ENCODE measurements at regions not wholly inside any gene's neighbourhood (a gene's known extent, or its start where the extent isn't known, plus 50 kb on each side); places are given as distances from the start of the nearest gene placed in this dataset.

DNA sequence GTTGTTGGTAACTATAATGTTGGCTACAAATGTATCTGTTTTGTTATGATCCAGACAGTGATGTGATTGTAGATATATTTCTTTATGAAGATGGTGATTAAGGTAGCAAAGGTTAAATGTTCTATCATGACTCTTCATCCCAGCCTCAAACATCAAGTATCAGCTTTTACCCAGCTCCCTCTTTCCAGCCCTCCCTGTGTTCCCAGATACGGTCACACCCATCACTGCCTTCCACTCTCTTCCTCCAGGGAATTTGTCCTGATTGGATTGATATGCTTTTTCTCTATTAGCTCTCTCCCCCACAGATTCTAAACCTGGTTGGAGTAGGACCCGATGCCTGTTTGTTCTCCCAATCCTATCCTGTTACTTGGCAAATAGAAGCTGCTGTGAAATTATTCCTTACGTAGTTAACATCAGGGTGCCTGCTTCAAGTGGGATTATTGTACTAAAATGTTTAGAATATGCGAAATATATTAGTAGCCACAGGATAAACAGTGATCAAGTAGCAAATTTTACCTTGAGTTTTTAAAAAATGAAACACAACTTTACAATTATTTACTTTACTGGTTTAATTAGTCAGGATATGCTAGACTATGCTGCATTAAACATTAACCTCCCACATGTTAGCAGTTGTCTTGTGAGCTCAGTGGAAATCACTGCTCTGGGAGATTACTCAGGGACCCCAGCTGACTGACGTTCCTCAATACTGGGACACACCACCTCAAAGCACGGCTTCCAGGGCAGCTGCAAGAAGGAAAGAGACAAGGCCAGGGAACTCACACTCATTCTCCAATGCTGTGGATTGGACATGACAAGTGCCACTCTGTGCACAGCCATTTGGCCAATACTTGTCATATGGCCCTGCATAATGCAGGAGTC, 165.3 kb downstream of the ALX1 start:
- Histone ChIP-seq H3K9me3 (no peaks in the 10 kb centered on the region), H3K4me2 (no peak overlapping the region), H3K9ac (no peak overlapping the region), H3K79me2 (ENCODE audit: insufficient read depth) (no peaks in the 10 kb centered on the region), H2AFZ (ENCODE audit: low read depth) (no peak overlapping the region), H3F3A (replicated peaks; ENCODE audit: insufficient read depth) (no peaks in the 10 kb centered on the region), H3K4me3 (ENCODE audit: low read depth in 2 of 2, low read length in 1 of 2) (no peak overlapping the region), H3K4me1 (ENCODE audit: control insufficient read depth in 1 of 2, insufficient read depth in 2 of 2, low read depth in 1 of 2, low read length in 1 of 2) (no peaks in the 10 kb centered on the region; a peak in 1 of 4 replicates), H3K27me3 (ENCODE audit: insufficient read depth) (no peaks in the 10 kb centered on the region), H3K9me2 (no peaks in the 10 kb centered on the region), H3K27ac (ENCODE audit: low read depth in 2 of 2, low read length in 1 of 2) (no peak overlapping the region), H4K20me1 (ENCODE audit: insufficient read depth) (no peaks in the 10 kb centered on the region), H3K36me3 (replicated peaks in 1 of 2; ENCODE audit: control insufficient read depth in 1 of 2, insufficient read depth in 2 of 2, low read length in 1 of 2) (no peaks in the 10 kb centered on the region)
- ChIA-PET POLR2A (no interaction called here), CTCF (interaction anchor here (0.5 to 3.2 kb wide), 7 partner anchors 21 to 578 kb away, joined by 3 to 21 read pairs (median 4); no protein-coding TSS in a partner anchor)
- TF ChIP-seq SIN3A (IDR thresholded peaks at IDR 0.05; ENCODE audit: borderline replicate concordance, low read depth, low read length), result no peak
- peak; percentile 30 for TF ChIP-seq GATA2 (CRISPR knock-in tag; IDR thresholded peaks at IDR 0.05)
- 50% methylated on average over 6 of the region's 6 CpGs for WGBS (ENCODE audit: low lambda C conversion rate)
- peak; percentile 2 for DNase-seq

DNA sequence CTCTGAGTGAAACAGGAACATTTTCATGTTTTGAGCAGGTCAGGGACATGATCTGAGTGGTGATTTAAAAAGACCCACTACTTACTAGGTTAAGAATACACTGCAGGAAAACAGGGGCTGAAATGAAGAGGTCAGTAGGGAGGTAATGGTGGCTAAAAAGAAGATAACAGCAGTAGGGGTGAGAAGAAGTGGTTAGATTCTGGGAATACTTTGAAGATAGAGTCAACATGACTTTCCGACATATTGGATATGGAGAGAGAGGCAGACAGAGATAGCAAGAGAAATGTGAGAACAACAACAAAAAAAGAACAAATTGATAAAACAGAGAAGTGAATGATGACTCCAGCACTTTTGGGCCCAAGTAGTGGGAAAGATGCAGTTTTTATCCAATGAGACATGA, 168.0 kb downstream of the ALX1 start:
- no peaks in the 10 kb centered on the region for H3F3A ChIP-seq (replicated peaks; ENCODE audit: insufficient read depth)
- H3K4me3 ChIP-seq (ENCODE audit: low read depth in 2 of 2, low read length in 1 of 2), result no peak overlapping the region
- no peaks in the 10 kb centered on the region for H3K9me2 ChIP-seq
- no peaks in the 10 kb centered on the region; a peak in 1 of 4 replicates for H3K4me1 ChIP-seq (ENCODE audit: control insufficient read depth in 1 of 2, insufficient read depth in 2 of 2, low read depth in 1 of 2, low read length in 1 of 2)
- H3K9ac ChIP-seq, result no peak overlapping the region
- TF ChIP-seq, protein P1, sequence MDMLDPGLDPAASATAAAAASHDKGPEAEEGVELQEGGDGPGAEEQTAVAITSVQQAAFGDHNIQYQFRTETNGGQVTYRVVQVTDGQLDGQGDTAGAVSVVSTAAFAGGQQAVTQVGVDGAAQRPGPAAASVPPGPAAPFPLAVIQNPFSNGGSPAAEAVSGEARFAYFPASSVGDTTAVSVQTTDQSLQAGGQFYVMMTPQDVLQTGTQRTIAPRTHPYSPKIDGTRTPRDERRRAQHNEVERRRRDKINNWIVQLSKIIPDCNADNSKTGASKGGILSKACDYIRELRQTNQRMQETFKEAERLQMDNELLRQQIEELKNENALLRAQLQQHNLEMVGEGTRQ (IDR thresholded peaks at IDR 0.05; ENCODE audit: borderline replicate concordance, low read depth, low read length), result no peak
- TF ChIP-seq JUND (IDR thresholded peaks at IDR 0.05), result no peak
- no peak for TF ChIP-seq GABPA (IDR thresholded peaks at IDR 0.05; ENCODE audit: low read depth)
- no peak for TF ChIP-seq FOXJ3 (CRISPR knock-in tag; IDR thresholded peaks at IDR 0.05)
- TF ChIP-seq NRF1 (IDR thresholded peaks at IDR 0.05; ENCODE audit: low read depth, low read length), result no peak
- WGBS (ENCODE audit: low lambda C conversion rate), result 70% methylated on average over 1 of the region's 1 CpG
- no peak overlapping the region for H2AFZ ChIP-seq (ENCODE audit: low read depth)
- no peaks in the 10 kb centered on the region for H4K20me1 ChIP-seq (ENCODE audit: insufficient read depth)
- ChIA-PET POLR2A (no interaction called here), CTCF (interaction anchor here (0.6 to 2.1 kb wide), 16 partner anchors 17 to 371 kb away, joined by 3 to 29 read pairs (median 3); no protein-coding TSS in a partner anchor)
- H3K36me3 ChIP-seq (replicated peaks in 1 of 2; ENCODE audit: control insufficient read depth in 1 of 2, insufficient read depth in 2 of 2, low read length in 1 of 2), result no peaks in the 10 kb centered on the region
- no peaks in the 10 kb centered on the region for H3K27me3 ChIP-seq (ENCODE audit: insufficient read depth)
- DNase-seq, result no peak
- no peak overlapping the region for H3K27ac ChIP-seq (ENCODE audit: low read depth in 2 of 2, low read length in 1 of 2)
- H3K4me2 ChIP-seq, result no peak overlapping the region
- H3K9me3 ChIP-seq, result no peaks in the 10 kb centered on the region
- no peaks in the 10 kb centered on the region for H3K79me2 ChIP-seq (ENCODE audit: insufficient read depth)

DNA sequence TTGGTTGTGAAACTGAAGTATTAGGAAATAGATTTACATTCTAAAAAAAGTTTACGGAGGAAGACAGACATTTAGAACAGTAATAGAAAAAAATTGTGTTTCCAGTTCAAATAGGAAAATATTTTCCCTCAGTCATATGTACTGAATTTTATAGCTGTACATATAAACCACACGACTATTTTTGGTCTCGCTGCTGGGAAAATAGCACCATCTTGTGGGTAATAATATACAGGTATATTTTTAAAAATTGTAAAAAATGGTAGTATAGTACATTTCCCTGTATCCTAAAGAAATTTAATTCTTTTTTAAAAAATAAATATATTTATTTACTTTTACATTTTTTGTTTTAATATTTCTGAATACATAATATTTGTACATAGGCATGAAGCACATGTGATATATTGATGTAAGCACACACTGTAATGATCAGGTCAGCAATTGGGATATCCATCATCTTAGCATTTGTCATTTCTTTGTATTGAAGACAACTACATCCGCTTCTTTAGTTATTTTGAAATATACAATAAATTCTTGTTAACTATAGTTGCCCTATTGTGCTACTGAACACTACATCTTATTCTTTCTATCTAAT, 168.6 kb downstream of the ALX1 start:
- Histone ChIP-seq H3K4me2 (no peak overlapping the region), H3K9me2 (no peaks in the 10 kb centered on the region), H2AFZ (ENCODE audit: low read depth) (no peak overlapping the region), H3K4me1 (ENCODE audit: control insufficient read depth in 1 of 2, insufficient read depth in 2 of 2, low read depth in 1 of 2, low read length in 1 of 2) (no peaks in the 10 kb centered on the region; a peak in 1 of 4 replicates), H3K4me3 (ENCODE audit: low read depth in 2 of 2, low read length in 1 of 2) (no peak overlapping the region), H3K27me3 (ENCODE audit: insufficient read depth) (no peaks in the 10 kb centered on the region), H3K9me3 (no peaks in the 10 kb centered on the region), H3K79me2 (ENCODE audit: insufficient read depth) (no peaks in the 10 kb centered on the region), H4K20me1 (ENCODE audit: insufficient read depth) (no peaks in the 10 kb centered on the region), H3K27ac (ENCODE audit: low read depth in 2 of 2, low read length in 1 of 2) (no peak overlapping the region), H3K9ac (no peak overlapping the region), H3F3A (replicated peaks; ENCODE audit: insufficient read depth) (no peaks in the 10 kb centered on the region), H3K36me3 (replicated peaks in 1 of 2; ENCODE audit: control insufficient read depth in 1 of 2, insufficient read depth in 2 of 2, low read length in 1 of 2) (no peaks in the 10 kb centered on the region)
- CTCF ChIA-PET, result interaction anchor here (0.6 to 2.1 kb wide), 19 partner anchors 16 to 372 kb away, joined by 3 to 29 read pairs (median 3); no protein-coding TSS in a partner anchor
- POLR2A ChIA-PET, result no interaction called here
- DNase-seq, result peak; percentile 11
- 39% methylated on average over 4 of the region's 4 CpGs for WGBS (ENCODE audit: low lambda C conversion rate)
- TF ChIP-seq FOSL2 (IDR thresholded peaks at IDR 0.05; ENCODE audit: borderline replicate concordance, low read depth) (no peak), MXI1 (IDR thresholded peaks at IDR 0.05; ENCODE audit: low read depth, low read length) (no peak), SMC3 (IDR thresholded peaks at IDR 0.05; ENCODE audit: low read depth, low read length) (peak; percentile 49; the same call in 1 of the 2 replicates), MEF2A (IDR thresholded peaks at IDR 0.05; ENCODE audit: borderline replicate concordance, low read depth) (no peak), GABPA (IDR thresholded peaks at IDR 0.05; ENCODE audit: low read depth) (no peak), POLR2AphosphoS5 (IDR thresholded peaks at IDR 0.05; ENCODE audit: low read depth, low read length) (no peak), FOXJ3 (CRISPR knock-in tag; IDR thresholded peaks at IDR 0.05) (no peak), RFX5 (IDR thresholded peaks at IDR 0.05; ENCODE audit: low read length) (no peak), RAD21 (IDR thresholded peaks at IDR 0.05; ENCODE audit: low read length) (peak; percentile 75)
- TF ChIP-seq, protein P2, sequence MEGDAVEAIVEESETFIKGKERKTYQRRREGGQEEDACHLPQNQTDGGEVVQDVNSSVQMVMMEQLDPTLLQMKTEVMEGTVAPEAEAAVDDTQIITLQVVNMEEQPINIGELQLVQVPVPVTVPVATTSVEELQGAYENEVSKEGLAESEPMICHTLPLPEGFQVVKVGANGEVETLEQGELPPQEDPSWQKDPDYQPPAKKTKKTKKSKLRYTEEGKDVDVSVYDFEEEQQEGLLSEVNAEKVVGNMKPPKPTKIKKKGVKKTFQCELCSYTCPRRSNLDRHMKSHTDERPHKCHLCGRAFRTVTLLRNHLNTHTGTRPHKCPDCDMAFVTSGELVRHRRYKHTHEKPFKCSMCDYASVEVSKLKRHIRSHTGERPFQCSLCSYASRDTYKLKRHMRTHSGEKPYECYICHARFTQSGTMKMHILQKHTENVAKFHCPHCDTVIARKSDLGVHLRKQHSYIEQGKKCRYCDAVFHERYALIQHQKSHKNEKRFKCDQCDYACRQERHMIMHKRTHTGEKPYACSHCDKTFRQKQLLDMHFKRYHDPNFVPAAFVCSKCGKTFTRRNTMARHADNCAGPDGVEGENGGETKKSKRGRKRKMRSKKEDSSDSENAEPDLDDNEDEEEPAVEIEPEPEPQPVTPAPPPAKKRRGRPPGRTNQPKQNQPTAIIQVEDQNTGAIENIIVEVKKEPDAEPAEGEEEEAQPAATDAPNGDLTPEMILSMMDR (IDR thresholded peaks at IDR 0.05), result peak; percentile 61
- TF ChIP-seq, protein P3, sequence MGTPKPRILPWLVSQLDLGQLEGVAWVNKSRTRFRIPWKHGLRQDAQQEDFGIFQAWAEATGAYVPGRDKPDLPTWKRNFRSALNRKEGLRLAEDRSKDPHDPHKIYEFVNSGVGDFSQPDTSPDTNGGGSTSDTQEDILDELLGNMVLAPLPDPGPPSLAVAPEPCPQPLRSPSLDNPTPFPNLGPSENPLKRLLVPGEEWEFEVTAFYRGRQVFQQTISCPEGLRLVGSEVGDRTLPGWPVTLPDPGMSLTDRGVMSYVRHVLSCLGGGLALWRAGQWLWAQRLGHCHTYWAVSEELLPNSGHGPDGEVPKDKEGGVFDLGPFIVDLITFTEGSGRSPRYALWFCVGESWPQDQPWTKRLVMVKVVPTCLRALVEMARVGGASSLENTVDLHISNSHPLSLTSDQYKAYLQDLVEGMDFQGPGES (IDR thresholded peaks at IDR 0.05; ENCODE audit: low read depth, low read length), result no peak
